GM18907 (cell line): ENCODE measurements at regions not wholly inside any gene's neighbourhood (a gene's known extent, or its start where the extent isn't known, plus 50 kb on each side); places are given as distances from the start of the nearest gene placed in this dataset.

Experiments used
- ATAC-seq: cut with Tn5 transposase; IDR thresholded peaks from one replicate; pipeline ENCODE4 v1.9.1; 2021; ENCODE audit warnings: mild to moderate bottlenecking, moderate library complexity; ENCODE audit not compliant: unreplicated experiment

DNA sequence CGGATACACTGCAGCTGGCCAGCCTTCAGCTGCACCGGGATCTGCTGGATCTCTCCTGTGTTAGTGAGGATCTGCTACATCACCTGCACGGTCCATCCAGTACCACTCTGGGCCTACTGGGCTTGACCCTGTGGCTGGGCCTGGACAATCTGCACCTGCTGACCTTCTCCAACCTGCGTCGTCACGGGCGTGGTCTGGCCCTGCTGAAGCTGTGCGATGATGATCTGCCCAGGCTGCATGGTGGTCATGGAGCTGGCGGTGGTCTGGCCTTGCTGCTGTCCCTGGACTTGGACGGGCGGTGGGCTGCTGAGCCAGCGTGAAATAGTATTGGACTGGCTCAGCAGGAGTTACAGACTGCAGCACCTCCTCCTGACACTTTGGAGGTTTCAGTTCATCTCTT lies 137.1 kb upstream of the GAS1 start:
- ATAC-seq, result no peak

DNA sequence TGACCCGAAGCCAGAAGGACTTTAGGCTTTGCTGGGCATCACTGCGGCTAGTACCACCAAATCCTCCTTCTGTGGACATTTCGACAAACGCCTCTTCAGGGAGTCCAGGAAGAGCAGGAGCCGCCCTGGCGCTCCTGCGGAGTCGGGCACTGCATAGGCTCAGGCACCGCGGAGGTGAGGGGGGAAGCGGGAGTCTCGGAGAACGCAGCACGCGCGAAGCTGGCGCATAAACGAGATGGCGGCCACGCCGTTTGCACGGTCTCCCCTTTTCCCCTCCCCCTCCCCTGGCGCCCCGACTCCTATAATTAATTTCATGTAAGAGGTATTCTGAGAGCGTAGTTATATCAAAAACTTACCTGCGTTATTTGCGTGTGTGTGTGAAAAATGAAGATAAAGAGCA lies 137.8 kb upstream of the GAS1 start:
- ATAC-seq, result no peak

DNA sequence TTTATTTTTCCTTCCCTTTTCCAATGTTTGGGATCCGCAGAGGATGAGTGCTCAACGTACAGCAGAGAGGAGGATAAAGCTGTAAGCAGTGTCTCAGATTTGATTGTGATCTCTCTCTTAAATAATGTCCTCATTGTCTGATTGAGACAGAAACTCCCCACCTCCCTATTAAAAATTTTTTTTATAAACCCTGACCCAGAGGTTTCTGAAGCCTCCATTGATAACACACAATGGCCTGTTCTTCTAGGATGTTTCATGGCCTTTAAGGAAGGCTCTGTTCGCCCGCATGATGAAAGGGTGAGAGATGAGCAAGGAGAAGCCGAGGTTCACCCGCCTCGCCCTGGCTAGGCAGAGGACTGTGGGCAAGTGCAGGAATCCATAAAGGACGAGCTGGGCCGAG lies 138.2 kb upstream of the GAS1 start:
- no peak for ATAC-seq

DNA sequence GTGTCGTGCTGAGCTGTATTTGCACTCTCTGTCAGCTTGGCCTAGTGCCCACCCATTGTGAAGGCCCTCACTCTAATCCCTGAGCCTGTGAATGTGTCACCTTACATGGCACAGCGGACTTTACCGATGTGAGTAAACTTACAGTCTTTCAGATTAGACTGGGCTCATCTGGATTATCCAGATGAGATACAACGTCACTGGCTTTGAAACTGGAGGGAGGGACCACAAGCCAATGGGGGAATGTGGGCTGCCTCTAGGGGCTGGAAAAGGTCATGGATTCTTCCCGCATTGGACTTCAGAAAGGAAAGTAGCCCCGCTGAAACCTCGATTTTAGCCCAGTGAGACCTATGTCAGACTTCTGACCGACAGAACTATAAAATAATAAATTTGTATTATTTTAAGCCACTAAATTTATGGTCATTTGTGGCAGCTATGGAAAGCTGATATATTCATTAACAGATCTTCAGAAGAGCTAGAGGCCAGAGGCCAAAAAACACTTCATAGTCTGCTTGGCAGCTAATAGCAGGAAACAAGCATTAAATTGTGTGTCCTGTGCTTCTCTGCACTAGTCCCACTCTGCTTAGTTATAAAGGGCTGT lies 139.0 kb upstream of the GAS1 start:
- ATAC-seq, result no peak

DNA sequence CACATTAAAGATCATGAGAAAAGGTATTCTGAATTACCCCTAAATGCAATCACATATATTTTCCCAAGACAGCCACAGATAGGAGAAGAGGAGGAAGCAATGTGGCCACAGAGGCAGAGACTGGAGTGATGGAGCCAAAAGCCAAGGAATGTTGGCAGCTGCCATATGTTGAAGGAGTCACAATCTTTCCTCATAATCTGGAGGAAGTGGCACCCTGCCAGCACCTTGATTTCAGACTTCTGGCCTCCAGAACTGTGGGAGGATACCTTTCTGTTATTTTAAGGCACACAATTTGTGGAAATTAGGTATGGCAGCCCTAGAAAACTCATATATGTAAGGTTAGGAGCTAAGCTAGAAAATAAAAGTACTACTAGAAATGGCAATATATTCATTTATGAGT lies 139.9 kb upstream of the GAS1 start:
- no peak for ATAC-seq

DNA sequence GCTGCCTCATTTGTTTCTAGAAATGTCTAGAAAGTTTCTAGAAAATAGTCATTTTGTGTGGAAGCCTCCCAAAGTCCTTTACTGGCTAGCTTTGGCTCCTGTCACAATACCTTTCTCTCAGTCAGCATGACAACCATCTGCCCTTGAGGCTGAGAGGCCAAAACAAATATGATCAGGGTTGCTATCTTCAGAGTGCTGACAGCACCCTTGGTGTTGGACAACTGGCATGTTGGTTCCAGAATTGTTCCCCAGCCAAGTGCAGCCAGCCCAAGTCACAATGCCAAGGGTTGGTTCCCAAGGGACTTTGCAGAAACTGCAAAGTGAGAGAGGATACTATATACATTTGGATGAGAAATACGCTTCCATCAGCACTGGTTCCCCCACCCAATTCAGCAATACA lies 140.9 kb upstream of the GAS1 start:
- ATAC-seq, result no peak

DNA sequence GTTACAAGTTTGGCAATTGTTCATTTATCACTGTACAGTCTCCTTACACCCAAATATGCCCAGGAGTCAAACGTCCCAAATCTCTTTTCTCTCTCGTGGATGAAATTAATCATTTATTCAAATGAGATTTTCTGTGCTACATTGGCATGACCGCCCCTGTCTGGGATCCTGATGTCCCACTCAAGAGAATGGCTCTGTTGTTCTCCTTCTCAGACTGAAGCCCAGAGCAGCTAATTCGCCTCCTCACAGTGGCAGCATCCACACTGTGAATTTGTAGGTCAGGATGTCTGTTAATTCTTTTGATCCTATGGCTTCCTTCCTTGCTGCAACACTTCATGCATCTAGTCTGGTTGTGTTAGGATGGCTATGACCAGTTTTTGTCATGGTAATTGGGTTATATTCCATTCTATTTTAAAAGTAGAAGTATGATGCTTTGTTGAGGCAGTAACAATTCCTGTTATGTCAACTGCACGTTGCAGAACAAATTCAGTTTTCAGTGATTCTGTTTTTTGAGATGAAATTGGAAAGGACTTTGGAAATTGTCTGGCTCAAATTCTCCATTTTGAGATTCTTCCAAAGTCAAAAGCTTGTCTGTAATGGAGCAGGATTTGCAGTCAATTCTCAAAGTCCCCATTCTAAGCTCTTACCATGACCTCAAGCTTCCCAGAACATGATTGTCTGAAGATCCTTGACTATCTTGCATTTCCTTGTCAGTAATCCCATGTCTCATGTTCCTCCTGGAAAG lies 141.5 kb upstream of the GAS1 start:
- no peak for ATAC-seq

DNA sequence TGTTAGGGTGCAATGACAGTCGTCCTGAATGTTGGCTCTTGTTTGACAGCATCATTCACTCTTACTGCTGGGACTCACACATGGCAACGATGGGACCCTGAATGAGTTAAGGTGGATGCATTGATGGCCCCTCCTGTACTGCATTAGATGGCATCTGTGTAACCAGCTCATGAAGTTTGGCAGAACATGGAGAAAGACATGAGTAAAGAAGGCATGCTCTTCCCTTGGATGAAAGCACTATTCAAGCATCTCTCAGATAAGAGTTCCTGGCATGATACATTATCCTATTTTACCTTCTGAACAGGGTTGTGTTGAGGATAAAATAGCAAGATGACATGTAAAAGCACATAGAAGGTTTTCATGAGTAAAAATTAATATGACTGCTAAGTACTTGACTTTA lies 142.2 kb upstream of the GAS1 start:
- ATAC-seq, result no peak

DNA sequence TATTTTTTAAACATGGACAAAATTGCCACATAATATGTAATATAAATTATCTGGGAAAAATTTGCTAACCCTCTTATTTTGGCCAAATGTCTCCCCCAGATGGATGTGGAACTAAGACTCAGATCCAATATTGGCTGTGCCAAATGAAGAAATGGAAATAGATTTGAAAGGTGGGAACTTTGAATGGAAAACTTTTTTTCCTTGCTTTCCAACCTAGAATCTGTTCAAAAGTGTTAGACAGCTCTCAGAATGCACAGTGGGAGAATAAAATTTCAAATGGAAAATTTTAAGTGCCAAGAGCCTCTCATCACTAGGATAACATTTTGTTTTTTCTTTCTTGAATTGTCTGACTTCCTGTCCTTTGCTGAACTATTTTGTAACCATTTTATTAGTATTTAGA lies 142.6 kb upstream of the GAS1 start:
- no peak for ATAC-seq

DNA sequence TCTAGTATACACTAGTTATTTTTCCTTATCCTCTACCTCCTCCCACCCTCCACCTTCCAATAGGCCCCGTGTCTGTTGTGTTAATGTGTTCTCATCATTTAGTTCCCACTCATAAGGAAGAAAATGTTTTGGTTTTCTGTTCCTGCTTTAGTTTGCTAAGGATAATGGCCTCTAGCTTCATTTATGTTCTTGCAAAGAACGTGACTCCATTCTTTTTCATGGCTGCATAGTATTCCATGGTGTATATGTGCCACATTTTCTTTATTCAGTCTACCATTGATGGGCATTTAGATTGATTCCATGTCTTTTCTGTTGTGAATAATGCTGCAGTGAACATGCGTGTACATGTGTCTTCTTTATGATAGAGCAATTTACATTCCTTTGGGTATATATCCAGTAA lies 146.5 kb upstream of the GAS1 start:
- no peak for ATAC-seq

DNA sequence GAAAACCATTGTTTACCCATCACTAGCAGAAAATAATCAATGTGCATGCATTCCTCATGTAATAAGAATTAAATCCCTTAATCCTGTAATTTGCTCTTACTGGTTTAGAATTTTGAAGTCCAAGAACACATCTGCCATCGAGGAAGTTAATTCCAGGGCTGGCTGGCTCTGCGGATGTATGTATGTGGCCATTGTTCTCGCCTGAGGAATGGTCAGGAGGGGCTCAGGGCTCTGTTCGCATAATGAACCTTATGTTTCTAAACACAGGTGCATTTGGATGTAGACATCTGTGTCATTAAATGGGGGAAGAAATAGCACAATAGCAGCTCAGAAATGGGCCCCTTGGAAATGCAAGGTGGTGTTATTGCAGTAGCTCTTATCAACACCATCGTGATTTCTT lies 148.6 kb upstream of the GAS1 start:
- ATAC-seq, result no peak

DNA sequence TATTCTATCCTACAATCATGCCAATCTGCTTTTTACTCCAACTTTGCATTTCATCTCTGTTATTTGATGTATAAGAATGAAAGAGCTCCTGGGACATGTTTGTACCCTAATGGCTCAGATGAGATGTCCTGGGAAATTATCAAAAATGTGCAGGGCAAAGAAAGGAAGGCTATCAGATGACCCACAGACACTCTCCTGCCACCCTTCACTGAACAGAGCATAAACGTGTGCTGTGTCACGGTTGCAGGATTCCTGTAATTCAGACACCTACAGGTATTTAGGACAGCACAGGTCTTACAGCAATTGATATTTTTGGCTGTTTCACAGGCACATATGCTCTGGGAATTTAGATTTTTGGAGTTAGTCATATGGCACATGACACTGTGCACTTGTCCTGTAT lies 149.2 kb upstream of the GAS1 start:
- ATAC-seq, result no peak

DNA sequence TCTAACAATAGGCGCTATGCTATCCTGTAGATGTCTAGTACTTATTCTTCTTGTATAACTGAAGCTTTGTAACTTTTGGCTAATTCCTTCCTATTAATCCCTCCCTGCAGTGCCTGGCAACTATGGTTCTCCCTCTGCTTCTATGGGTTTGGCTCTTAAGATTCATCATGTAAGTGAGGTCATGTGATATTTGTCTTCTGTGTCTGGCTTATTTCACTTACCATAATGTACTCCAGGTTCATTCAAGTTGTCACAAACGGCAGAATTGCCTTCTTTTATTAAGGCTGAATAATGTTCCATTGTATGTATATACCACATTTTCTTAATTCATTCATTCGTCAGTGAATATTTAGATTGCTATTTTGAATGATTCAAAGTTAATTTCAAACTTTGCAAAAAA lies 149.9 kb upstream of the GAS1 start:
- ATAC-seq, result no peak

DNA sequence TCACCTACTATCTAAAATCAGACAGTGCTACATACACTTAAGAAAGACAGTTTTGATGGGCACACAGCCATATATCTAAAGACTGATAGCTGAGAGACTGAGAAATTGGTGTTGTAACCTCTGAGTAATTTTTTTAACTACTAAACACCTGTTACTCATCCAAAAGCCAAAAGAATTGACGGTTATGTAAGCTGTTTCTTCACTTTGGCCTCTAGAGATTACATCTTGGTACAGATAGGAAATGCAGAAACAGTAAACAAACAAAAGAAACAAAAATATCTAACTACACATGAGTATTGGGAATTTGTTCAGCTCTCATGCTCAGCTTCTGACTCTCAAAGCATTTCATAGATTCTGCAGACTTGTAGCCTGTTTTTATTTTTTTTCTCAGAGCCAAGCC lies 152.1 kb upstream of the GAS1 start:
- no peak for ATAC-seq

DNA sequence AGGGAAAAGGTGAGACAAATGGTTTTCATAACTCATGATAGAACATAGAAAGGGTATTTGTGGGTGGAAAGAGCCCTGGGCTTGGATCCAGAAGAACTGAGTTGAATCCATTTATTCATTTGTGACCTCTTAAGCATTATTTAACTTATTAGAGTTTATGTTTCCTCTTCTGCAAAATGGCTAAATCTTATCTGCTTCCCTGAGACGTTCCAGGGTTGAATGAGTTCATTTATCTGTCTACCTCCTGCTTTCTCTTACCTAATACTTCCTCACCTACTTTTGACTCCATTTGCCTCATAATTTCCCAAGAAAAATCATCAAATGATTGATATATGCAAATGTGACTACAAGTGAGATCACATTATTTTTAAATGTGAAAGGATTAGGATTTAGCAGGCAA lies 152.7 kb upstream of the GAS1 start:
- ATAC-seq, result no peak

DNA sequence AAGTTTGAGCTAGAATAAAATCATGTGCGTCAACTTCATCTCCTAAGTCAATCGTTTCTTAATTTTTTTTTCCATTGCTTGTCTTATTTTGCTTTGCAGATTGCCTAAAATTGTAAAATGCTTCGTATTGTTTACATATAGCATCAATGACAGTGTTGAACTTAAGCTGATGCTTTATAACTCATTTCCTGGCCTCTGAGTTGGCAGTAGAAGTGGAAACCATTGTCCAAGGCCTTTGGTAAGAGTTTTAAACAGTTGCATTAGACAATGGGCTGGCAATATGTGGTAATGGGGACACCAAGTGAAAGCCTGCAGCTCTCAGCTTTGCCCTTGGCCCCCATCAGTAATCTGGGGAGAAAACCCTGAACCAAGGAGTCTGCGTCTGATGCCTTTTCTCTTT lies 154.8 kb upstream of the GAS1 start:
- ATAC-seq, result no peak

DNA sequence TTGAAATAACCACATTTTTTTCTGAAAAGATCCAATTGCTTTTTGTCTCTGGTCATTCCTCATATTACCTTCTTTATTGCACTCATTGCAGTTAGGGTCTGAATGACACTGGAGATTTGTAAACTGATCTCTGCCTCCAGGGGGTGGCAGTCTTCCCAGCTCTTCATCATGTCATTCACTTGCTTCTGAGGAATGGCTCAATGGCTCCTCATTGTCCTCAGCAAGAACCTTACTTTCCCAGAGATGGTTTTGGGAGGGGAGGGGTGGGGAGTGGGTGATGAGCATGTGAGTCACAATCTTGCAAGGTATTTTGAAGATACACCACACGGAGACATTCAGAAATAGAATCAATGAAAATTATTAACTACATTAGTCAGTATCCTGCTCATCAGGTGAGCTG lies 159.8 kb upstream of the GAS1 start:
- no peak for ATAC-seq

DNA sequence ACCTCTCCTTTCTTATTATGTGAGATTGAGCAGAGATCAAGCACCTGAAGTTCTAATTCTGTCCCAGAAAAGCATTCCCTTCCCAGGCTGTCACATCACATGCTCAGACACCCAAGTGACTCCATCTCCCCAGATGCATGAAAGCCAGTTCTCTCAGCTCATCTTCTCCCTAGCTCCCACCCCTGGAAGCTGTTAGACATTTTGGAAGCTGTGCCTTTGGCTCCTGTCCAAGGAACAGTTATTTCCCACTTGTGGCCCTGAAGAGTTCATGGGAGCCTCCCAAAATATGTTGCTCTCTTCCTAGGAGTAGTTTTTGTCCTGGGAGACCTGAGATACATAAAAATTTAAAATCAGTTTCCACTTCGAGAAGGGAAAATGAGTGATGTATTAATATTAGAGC lies 161.4 kb upstream of the GAS1 start:
- no peak for ATAC-seq

DNA sequence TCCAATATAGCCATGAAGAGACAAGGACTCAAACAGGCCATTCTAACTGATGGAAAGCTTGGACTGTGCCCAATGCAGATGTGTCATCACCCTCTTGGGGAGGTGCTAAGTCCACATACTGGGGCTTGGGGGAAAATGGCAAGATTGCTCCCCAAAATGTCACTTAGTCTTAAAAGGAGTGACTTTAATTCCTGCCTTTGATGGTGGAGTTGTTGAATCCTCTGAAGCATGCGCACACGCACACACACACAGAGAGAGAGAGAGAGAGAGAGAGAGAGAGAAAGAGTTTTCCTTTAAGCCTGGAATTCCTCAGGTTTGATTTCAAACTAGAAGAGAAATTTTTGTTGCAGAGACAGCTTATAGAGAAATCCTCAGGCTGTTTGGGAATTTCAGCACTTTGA lies 161.9 kb upstream of the GAS1 start:
- no peak for ATAC-seq

DNA sequence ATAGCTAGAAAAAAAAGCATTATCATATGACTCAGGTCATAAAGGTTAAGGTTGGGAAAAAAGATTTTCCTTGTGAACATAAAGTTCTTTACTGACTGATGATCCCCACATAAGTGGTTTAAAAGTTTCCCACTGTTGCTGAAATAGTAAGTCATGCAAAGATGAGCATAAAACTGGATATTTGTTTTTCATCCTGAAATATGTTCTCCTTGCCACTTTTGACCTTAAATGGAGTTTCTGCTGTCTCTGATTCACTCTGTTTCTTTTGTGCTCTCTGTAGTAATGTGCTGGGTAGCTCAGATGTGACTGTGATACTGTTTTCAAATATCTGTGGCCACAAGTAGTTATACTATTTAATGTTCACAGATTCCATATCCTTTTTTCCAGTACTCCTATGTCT lies 162.5 kb upstream of the GAS1 start:
- ATAC-seq, result no peak

DNA sequence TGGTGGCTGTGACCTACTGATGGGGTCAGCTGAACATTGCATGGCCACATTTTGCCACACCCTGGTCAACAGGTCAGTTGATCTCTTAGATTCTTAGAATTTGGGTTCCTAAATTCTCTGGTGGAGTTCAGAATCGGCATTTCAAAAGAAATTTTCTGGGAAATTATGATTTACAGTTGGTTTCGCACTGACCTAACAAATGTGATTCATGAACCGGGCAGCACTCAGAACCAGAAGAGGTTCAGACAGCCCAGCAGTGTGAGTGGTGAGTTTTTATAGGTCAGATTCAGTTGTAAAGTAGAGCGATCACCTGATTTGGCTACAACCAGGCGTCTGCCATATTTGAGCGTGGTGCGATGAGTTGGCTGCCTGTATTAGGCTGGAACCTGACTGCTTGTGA lies 163.7 kb upstream of the GAS1 start:
- no peak for ATAC-seq

DNA sequence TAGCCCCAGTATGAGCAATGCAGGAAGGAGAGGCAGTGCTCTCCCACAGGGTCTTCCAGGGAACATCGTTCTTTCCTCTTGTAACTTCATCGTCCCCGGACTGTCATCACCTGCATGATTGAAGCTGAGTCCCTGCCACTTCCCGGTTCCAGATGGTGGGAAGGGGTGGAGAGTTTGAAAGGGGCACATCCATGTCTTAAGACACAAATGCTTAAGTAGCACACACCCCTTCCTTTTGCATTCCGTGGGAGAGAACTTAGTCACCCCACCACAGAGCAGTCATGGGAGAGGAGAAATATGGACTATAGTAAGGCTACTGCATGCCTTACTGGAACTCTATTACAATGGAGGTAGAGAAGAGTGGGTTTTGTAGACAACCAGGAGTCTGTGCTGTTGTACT lies 165.3 kb upstream of the GAS1 start:
- ATAC-seq, result no peak

DNA sequence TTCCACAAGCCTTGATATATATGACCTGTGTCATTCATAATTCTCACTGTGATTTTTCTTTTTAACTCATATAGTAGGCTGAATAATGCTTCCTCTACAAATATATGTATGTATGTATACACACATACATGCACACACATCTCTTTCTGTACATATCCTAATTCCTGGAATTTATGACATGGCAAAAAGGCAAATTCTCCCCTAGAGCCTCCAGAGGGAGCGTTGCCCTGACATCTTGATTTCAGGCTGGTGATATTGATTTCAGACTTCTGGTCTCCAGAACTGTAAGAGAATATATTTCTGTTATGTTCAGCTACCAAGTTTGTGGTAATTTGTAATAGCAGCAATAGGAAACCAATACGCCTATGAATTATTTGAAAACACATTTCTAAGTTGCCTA lies 166.6 kb upstream of the GAS1 start:
- no peak for ATAC-seq
